ENCODE measurements at regions not wholly inside any gene's neighbourhood (a gene's known extent, or its start where the extent isn't known, plus 50 kb on each side); places are given as distances from the start of the nearest gene placed in this dataset.

- Histone ChIP-seq H2AK5ac (ENCODE audit: low read depth, low read length) (no peak overlapping the region), H3K79me1 (ENCODE audit: low read depth, low read length) (no peaks in the 10 kb centered on the region), H3K4me2 (ENCODE audit: insufficient read depth, low read length, poor library complexity, severe bottlenecking) (no peak overlapping the region), H2BK120ac (ENCODE audit: low read depth, low read length) (no peak overlapping the region), H3K14ac (ENCODE audit: low read length) (no peak overlapping the region), H2BK15ac (ENCODE audit: low read length) (no peak overlapping the region), H3K18ac (ENCODE audit: low read length) (no peak overlapping the region), H3K27ac (replicated peaks; ENCODE audit: low read length) (no peak overlapping the region), H3K4me3 (ENCODE audit: low read length in 2 of 2) (no peak overlapping the region), H3K9me3 (replicated peaks in 1 of 2; ENCODE audit: control insufficient read depth in 2 of 2, insufficient read depth in 1 of 2, low read depth in 1 of 2, low read length in 2 of 2) (peaks cover 0 to 9% of the 10 kb centered on the region in 2 donors), H3K36me3 (replicated peaks in 1 of 2; ENCODE audit: control insufficient read depth in 2 of 2, insufficient read depth in 2 of 2, low read length in 2 of 2) (no peaks in the 10 kb centered on the region), H4K8ac (ENCODE audit: low read depth, low read length) (no peak overlapping the region), H2AFZ (ENCODE audit: low read length) (no peak overlapping the region), H3K23ac (ENCODE audit: low read depth, low read length, poor library complexity) (no peak overlapping the region), H3K27me3 (ENCODE audit: control insufficient read depth in 3 of 3, insufficient read depth in 3 of 3, low read depth in 1 of 3, low read length in 3 of 3) (no peaks in the 10 kb centered on the region), H3K4ac (ENCODE audit: low read length) (no peak overlapping the region), H3K4me1 (ENCODE audit: control insufficient read depth in 2 of 2, insufficient read depth in 1 of 2, low read depth in 1 of 2, low read length in 2 of 2) (no peaks in the 10 kb centered on the region), H2BK5ac (ENCODE audit: low read length) (no peak overlapping the region), H3K9ac (ENCODE audit: low read depth, low read length, poor library complexity) (no peak overlapping the region), H2BK12ac (ENCODE audit: low read length) (no peak overlapping the region), H4K91ac (ENCODE audit: low read depth, low read length, poor library complexity) (no peak overlapping the region)
- no peak for DNase-seq (ENCODE audit: low spot score)
- no CpG with 5 or more reads among the region's 1 CpG for WGBS, 2 donors (ENCODE audit: extremely low coverage in 2 of 2, insufficient read length in 2 of 2, insufficient replicate concordance in 1 of 2)
Observed at GRCh38 chr1:177556163-177556562, 385.4 kb downstream of the BRINP2 start.

GRCh38 chr1:177547200-177547599, 376.4 kb downstream of the BRINP2 start:
- no peaks in the 10 kb centered on the region for H3K27me3 ChIP-seq (ENCODE audit: control insufficient read depth in 3 of 3, insufficient read depth in 3 of 3, low read depth in 1 of 3, low read length in 3 of 3)
- H2AK5ac ChIP-seq (ENCODE audit: low read depth, low read length), result no peak overlapping the region
- no peak overlapping the region for H3K4me2 ChIP-seq (ENCODE audit: insufficient read depth, low read length, poor library complexity, severe bottlenecking)
- no peak overlapping the region for H3K23ac ChIP-seq (ENCODE audit: low read depth, low read length, poor library complexity)
- no peak overlapping the region for H3K27ac ChIP-seq (replicated peaks; ENCODE audit: low read length)
- no peak for DNase-seq (ENCODE audit: low spot score)
- no peak overlapping the region for H3K9ac ChIP-seq (ENCODE audit: low read depth, low read length, poor library complexity)
- no peaks in the 10 kb centered on the region for H3K4me1 ChIP-seq (ENCODE audit: control insufficient read depth in 2 of 2, insufficient read depth in 1 of 2, low read depth in 1 of 2, low read length in 2 of 2)
- WGBS, 2 donors (ENCODE audit: extremely low coverage in 2 of 2, insufficient read length in 2 of 2, insufficient replicate concordance in 1 of 2), result no CpG with 5 or more reads among the region's 3 CpGs
- H3K18ac ChIP-seq (ENCODE audit: low read length), result no peak overlapping the region
- H3K9me3 ChIP-seq (replicated peaks in 1 of 2; ENCODE audit: control insufficient read depth in 2 of 2, insufficient read depth in 1 of 2, low read depth in 1 of 2, low read length in 2 of 2), result no peaks in the 10 kb centered on the region
- no peaks in the 10 kb centered on the region for H3K79me1 ChIP-seq (ENCODE audit: low read depth, low read length)
- H2BK12ac ChIP-seq (ENCODE audit: low read length), result no peak overlapping the region
- H2BK5ac ChIP-seq (ENCODE audit: low read length), result no peak overlapping the region
- H4K91ac ChIP-seq (ENCODE audit: low read depth, low read length, poor library complexity), result no peak overlapping the region
- no peaks in the 10 kb centered on the region for H3K36me3 ChIP-seq (replicated peaks in 1 of 2; ENCODE audit: control insufficient read depth in 2 of 2, insufficient read depth in 2 of 2, low read length in 2 of 2)
- H3K4ac ChIP-seq (ENCODE audit: low read length), result no peak overlapping the region
- no peak overlapping the region for H3K4me3 ChIP-seq (ENCODE audit: low read length in 2 of 2)
- no peak overlapping the region for H3K14ac ChIP-seq (ENCODE audit: low read length)
- H4K8ac ChIP-seq (ENCODE audit: low read depth, low read length), result no peak overlapping the region
- no peak overlapping the region for H2AFZ ChIP-seq (ENCODE audit: low read length)
- H2BK15ac ChIP-seq (ENCODE audit: low read length), result no peak overlapping the region
- no peak overlapping the region for H2BK120ac ChIP-seq (ENCODE audit: low read depth, low read length)

- H3K27me3 ChIP-seq (ENCODE audit: control insufficient read depth in 3 of 3, insufficient read depth in 3 of 3, low read depth in 1 of 3, low read length in 3 of 3), result no peaks in the 10 kb centered on the region
- H3K79me1 ChIP-seq (ENCODE audit: low read depth, low read length), result no peaks in the 10 kb centered on the region
- H3K4ac ChIP-seq (ENCODE audit: low read length), result no peak overlapping the region
- no peaks in the 10 kb centered on the region for H3K36me3 ChIP-seq (replicated peaks in 1 of 2; ENCODE audit: control insufficient read depth in 2 of 2, insufficient read depth in 2 of 2, low read length in 2 of 2)
- H2BK5ac ChIP-seq (ENCODE audit: low read length), result no peak overlapping the region
- H2AK5ac ChIP-seq (ENCODE audit: low read depth, low read length), result no peak overlapping the region
- no peak overlapping the region for H2BK15ac ChIP-seq (ENCODE audit: low read length)
- no peak overlapping the region for H3K4me3 ChIP-seq (ENCODE audit: low read length in 2 of 2)
- H3K4me2 ChIP-seq (ENCODE audit: insufficient read depth, low read length, poor library complexity, severe bottlenecking), result no peak overlapping the region
- H3K4me1 ChIP-seq (ENCODE audit: control insufficient read depth in 2 of 2, insufficient read depth in 1 of 2, low read depth in 1 of 2, low read length in 2 of 2), result no peaks in the 10 kb centered on the region
- no peak for DNase-seq (ENCODE audit: low spot score)
- no peak overlapping the region for H4K91ac ChIP-seq (ENCODE audit: low read depth, low read length, poor library complexity)
- H4K8ac ChIP-seq (ENCODE audit: low read depth, low read length), result no peak overlapping the region
- H3K14ac ChIP-seq (ENCODE audit: low read length), result no peak overlapping the region
- no peak overlapping the region for H2AFZ ChIP-seq (ENCODE audit: low read length)
- H3K9me3 ChIP-seq (replicated peaks in 1 of 2; ENCODE audit: control insufficient read depth in 2 of 2, insufficient read depth in 1 of 2, low read depth in 1 of 2, low read length in 2 of 2), result no peaks in the 10 kb centered on the region
- no peak overlapping the region for H3K18ac ChIP-seq (ENCODE audit: low read length)
- H3K9ac ChIP-seq (ENCODE audit: low read depth, low read length, poor library complexity), result no peak overlapping the region
- no peak overlapping the region for H2BK120ac ChIP-seq (ENCODE audit: low read depth, low read length)
- H3K27ac ChIP-seq (replicated peaks; ENCODE audit: low read length), result no peak overlapping the region
- H3K23ac ChIP-seq (ENCODE audit: low read depth, low read length, poor library complexity), result no peak overlapping the region
- no peak overlapping the region for H2BK12ac ChIP-seq (ENCODE audit: low read length)
Observed at GRCh38 chr1:177546346-177546745, 375.6 kb downstream of the BRINP2 start.

- Histone ChIP-seq H3K27ac (replicated peaks; ENCODE audit: low read length) (no peak overlapping the region), H3K36me3 (replicated peaks in 1 of 2; ENCODE audit: control insufficient read depth in 2 of 2, insufficient read depth in 2 of 2, low read length in 2 of 2) (no peaks in the 10 kb centered on the region), H3K18ac (ENCODE audit: low read length) (no peak overlapping the region), H3K9me3 (replicated peaks in 1 of 2; ENCODE audit: control insufficient read depth in 2 of 2, insufficient read depth in 1 of 2, low read depth in 1 of 2, low read length in 2 of 2) (no peaks in the 10 kb centered on the region), H4K91ac (ENCODE audit: low read depth, low read length, poor library complexity) (no peak overlapping the region), H2BK15ac (ENCODE audit: low read length) (no peak overlapping the region), H2AK5ac (ENCODE audit: low read depth, low read length) (no peak overlapping the region), H2AFZ (ENCODE audit: low read length) (no peak overlapping the region), H3K79me1 (ENCODE audit: low read depth, low read length) (no peaks in the 10 kb centered on the region), H3K27me3 (ENCODE audit: control insufficient read depth in 3 of 3, insufficient read depth in 3 of 3, low read depth in 1 of 3, low read length in 3 of 3) (no peaks in the 10 kb centered on the region), H2BK120ac (ENCODE audit: low read depth, low read length) (no peak overlapping the region), H3K4me3 (ENCODE audit: low read length in 2 of 2) (no peak overlapping the region), H3K9ac (ENCODE audit: low read depth, low read length, poor library complexity) (no peak overlapping the region), H3K23ac (ENCODE audit: low read depth, low read length, poor library complexity) (no peak overlapping the region), H4K8ac (ENCODE audit: low read depth, low read length) (no peak overlapping the region), H3K4me1 (ENCODE audit: control insufficient read depth in 2 of 2, insufficient read depth in 1 of 2, low read depth in 1 of 2, low read length in 2 of 2) (no peaks in the 10 kb centered on the region), H2BK5ac (ENCODE audit: low read length) (no peak overlapping the region), H3K4me2 (ENCODE audit: insufficient read depth, low read length, poor library complexity, severe bottlenecking) (no peak overlapping the region), H2BK12ac (ENCODE audit: low read length) (no peak overlapping the region), H3K14ac (ENCODE audit: low read length) (no peak overlapping the region), H3K4ac (ENCODE audit: low read length) (no peak overlapping the region)
- DNase-seq (ENCODE audit: low spot score), result no peak
- no CpG with 5 or more reads among the region's 1 CpG for WGBS, 2 donors (ENCODE audit: extremely low coverage in 2 of 2, insufficient read length in 2 of 2, insufficient replicate concordance in 1 of 2)
Observed at GRCh38 chr1:177526201-177526600, 355.4 kb downstream of the BRINP2 start.

All from neuronal stem cell (in vitro differentiated cells).